ENCODE measurements at regions not wholly inside any gene's neighbourhood (a gene's known extent, or its start where the extent isn't known, plus 50 kb on each side); places are given as distances from the start of the nearest gene placed in this dataset.

GRCh38 chr3:148331081-148331846 is 366.4 kb upstream of the AGTR1 start:
- DNase-seq, result no peak

GRCh38 chr3:148332509-148332908 is 365.2 kb upstream of the AGTR1 start:
- DNase-seq, result no peak

GRCh38 chr3:148333091-148333490 is 364.6 kb upstream of the AGTR1 start:
- no peak for DNase-seq

- no peak for DNase-seq
Observed at GRCh38 chr3:148335612-148336011, 362.1 kb upstream of the AGTR1 start.

GRCh38 chr3:148343416-148343815 is 354.3 kb upstream of the AGTR1 start:
- DNase-seq, result no peak

- DNase-seq, result no peak
Observed at GRCh38 chr3:148344521-148344920, 353.2 kb upstream of the AGTR1 start.

GRCh38 chr3:148360051-148360450 is 337.7 kb upstream of the AGTR1 start:
- peak; percentile 45 for DNase-seq

GRCh38 chr3:148366743-148367410 is 330.8 kb upstream of the AGTR1 start:
- peak; percentile 22 for DNase-seq

- no peak for DNase-seq
Observed at GRCh38 chr3:148367756-148368155, 329.9 kb upstream of the AGTR1 start.

GRCh38 chr3:148369381-148369780 is 328.3 kb upstream of the AGTR1 start:
- DNase-seq, result no peak

GRCh38 chr3:148372206-148372875 is 325.4 kb upstream of the AGTR1 start:
- peak; percentile 12 for DNase-seq

- DNase-seq, result no peak
Observed at GRCh38 chr3:148373961-148374360, 323.7 kb upstream of the AGTR1 start.

- DNase-seq, result peak; percentile 69
Observed at GRCh38 chr3:148379763-148380382, 317.8 kb upstream of the AGTR1 start.

- no peak for DNase-seq
Observed at GRCh38 chr3:148381051-148381450, 316.7 kb upstream of the AGTR1 start.

- DNase-seq, result peak; percentile 63
Observed at GRCh38 chr3:148389916-148390315, 307.8 kb upstream of the AGTR1 start.

GRCh38 chr3:148395821-148396220 is 301.9 kb upstream of the AGTR1 start:
- DNase-seq, result no peak

- DNase-seq, result no peak
Observed at GRCh38 chr3:148400754-148401153, 296.9 kb upstream of the AGTR1 start.

- no peak for DNase-seq
Observed at GRCh38 chr3:148408667-148409066, 289.0 kb upstream of the AGTR1 start.

- DNase-seq, result no peak
Observed at GRCh38 chr3:148420242-148420641, 277.5 kb upstream of the AGTR1 start.

GRCh38 chr3:148428862-148429605 is 268.7 kb upstream of the AGTR1 start:
- DNase-seq, result no peak

- no peak for DNase-seq
Observed at GRCh38 chr3:148433665-148434064, 264.0 kb upstream of the AGTR1 start.

GRCh38 chr3:148435534-148435933 is 262.2 kb upstream of the AGTR1 start:
- DNase-seq, result no peak

Data from EL (cell line).